ENCODE measurements at regions not wholly inside any gene's neighbourhood (a gene's known extent, or its start where the extent isn't known, plus 50 kb on each side); places are given as distances from the start of the nearest gene placed in this dataset.

DNA sequence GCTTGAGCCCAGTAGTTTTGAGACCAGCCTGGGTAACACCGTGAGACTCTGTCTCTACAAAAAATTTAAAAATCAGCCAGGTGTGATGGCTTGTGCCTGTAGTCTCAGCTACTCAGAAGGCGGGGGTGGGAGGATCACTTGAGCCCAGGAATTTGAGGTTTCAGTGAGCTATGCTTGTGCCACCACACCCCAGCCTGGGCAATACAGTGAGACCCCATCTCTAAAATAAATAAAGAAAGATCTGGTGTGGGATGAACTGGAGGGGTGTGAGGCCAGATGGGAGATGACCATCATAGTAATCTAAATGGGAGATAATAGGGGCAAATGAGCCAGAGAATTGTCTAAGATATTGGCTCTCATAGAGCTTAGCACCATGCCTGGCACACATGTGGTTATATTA lies 60.1 kb upstream of the TRABD2B start:
- FAIRE-seq = no peak
- Histone ChIP-seq H3K36me3 (no peaks in the 10 kb centered on the region), H3K4me3 (no peak overlapping the region), H3K9me3 (no peaks in the 10 kb centered on the region), H3K27ac (no peak overlapping the region), H3K27me3 (no peaks in the 10 kb centered on the region), H3K4me1 (peaks cover 0 to 9% (median 0%) of the 10 kb centered on the region in 3 donors)
- intact Hi-C loops (cut with DNase I) = no loop called here
- ATAC-seq = no peak
- 85 to 90% methylated on average over 2 of the region's 2 CpGs for WGBS, 2 donors
- TF ChIP-seq, protein P1, sequence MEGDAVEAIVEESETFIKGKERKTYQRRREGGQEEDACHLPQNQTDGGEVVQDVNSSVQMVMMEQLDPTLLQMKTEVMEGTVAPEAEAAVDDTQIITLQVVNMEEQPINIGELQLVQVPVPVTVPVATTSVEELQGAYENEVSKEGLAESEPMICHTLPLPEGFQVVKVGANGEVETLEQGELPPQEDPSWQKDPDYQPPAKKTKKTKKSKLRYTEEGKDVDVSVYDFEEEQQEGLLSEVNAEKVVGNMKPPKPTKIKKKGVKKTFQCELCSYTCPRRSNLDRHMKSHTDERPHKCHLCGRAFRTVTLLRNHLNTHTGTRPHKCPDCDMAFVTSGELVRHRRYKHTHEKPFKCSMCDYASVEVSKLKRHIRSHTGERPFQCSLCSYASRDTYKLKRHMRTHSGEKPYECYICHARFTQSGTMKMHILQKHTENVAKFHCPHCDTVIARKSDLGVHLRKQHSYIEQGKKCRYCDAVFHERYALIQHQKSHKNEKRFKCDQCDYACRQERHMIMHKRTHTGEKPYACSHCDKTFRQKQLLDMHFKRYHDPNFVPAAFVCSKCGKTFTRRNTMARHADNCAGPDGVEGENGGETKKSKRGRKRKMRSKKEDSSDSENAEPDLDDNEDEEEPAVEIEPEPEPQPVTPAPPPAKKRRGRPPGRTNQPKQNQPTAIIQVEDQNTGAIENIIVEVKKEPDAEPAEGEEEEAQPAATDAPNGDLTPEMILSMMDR (IDR thresholded peaks at IDR 0.05) = no peak
- DNase-seq = no peak

DNA sequence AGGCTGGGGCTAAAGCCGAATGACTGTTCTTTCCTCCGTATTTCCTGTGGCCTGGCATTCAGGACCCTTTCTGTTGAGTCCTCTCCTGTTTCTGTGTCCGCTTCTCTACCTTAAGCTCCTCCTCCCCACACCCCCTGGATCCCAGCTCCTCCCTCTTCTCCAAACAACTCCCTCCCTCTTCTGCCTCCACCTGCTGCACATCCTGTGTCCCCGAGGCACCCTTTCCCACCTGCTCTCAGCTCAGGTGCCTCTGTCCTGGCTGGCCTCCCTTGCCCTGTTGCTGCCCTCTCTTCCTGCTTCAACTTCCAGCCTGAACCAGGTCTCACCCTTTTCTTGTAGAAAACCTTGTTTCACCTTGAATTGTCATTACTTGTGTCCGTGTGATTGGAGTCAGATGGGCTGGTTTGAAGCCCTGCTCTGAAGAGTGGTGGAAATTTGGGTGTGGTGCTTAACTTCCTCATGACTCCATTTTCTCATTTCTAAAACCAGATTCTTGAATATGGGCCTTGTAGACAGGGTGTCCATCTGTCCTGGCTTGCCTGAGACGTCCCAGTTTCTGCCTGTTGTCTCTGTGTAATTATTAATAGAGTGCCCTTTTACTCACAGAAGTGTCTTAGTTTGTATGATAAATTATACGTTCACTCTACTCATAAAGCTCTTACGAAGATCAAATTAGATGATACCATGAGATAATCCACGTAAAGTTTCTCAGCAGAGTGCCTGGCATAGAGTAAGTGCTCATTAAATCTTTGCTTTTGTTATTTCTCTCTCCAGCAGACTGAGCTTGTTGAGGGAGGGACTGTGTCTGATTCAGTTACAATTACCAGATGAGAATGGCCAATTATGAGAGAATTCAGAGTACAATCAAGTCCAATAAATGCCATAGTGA lies 58.9 kb upstream of the TRABD2B start:
- Histone ChIP-seq H3K27ac (no peak overlapping the region), H3K36me3 (no peaks in the 10 kb centered on the region), H3K27me3 (no peaks in the 10 kb centered on the region), H3K4me1 (peaks cover 0 to 4% (median 0%) of the 10 kb centered on the region in 3 donors), H3K4me3 (no peak overlapping the region), H3K9me3 (no peaks in the 10 kb centered on the region)
- FAIRE-seq (no peak), DNase-seq (no peak), ATAC-seq (peak in 2 of 4 donors; percentile 39 to 43)
- TF ChIP-seq, protein P1 (IDR thresholded peaks at IDR 0.05) = no peak
- intact Hi-C loops (cut with DNase I) = no loop called here
- 34 to 36% methylated on average over 9 of the region's 9 CpGs for WGBS, 2 donors

DNA sequence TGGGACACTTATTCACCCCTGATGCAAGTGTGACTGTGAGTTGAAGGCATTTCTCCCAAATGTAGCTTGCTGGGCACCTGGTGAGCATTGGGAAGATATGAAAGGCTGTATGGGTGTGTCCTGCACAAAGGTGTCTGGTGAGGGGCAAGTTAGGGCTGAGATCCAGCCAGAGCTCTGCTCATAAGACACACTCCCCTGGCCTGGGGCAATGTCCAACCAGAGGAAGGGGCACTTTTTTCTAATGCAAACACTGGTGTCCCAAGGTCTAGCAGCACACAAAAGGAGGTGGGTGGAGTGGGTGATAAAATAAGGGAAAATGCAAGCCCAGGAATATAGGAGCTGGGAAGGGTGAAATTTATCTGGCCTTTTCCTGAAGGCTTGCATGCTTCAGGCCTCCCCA lies 57.0 kb upstream of the TRABD2B start:
- intact Hi-C loops (cut with DNase I) = no loop called here
- Histone ChIP-seq H3K9me3 (no peaks in the 10 kb centered on the region), H3K36me3 (no peaks in the 10 kb centered on the region), H3K4me1 (peaks cover 0 to 7% (median 4%) of the 10 kb centered on the region in 3 donors), H3K4me3 (no peak overlapping the region), H3K27me3 (no peaks in the 10 kb centered on the region), H3K27ac (no peak overlapping the region)
- DNase-seq = no peak
- FAIRE-seq = no peak
- no peak for ATAC-seq
- TF ChIP-seq, protein P1 (IDR thresholded peaks at IDR 0.05) = no peak

DNA sequence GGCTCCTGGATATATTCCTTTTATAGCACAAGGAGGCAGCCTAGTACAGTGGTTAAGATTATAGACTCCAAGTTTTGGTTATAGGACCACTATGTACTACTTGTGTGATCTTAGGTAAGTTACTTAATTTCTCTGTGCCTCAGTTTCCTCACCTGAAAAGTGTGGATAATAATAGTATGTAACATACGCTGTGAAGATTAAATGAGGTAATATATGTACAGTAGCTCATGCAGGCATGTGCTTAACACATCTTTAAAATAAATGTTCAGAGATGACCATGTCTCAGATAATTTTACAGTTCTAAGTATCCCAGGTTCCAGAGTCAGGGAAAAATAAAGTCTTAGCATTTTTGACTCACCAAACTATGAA lies 55.7 kb upstream of the TRABD2B start:
- H3K9me3 ChIP-seq = no peaks in the 10 kb centered on the region
- TF ChIP-seq, protein P1 (IDR thresholded peaks at IDR 0.05) = no peak
- FAIRE-seq = no peak
- 86 to 95% methylated on average over 1 of the region's 1 CpG for WGBS, 2 donors
- intact Hi-C loops (cut with DNase I) = no loop called here
- no peaks in the 10 kb centered on the region for H3K27me3 ChIP-seq
- ATAC-seq = no peak
- no peak overlapping the region for H3K4me3 ChIP-seq
- H3K27ac ChIP-seq = peak overlapping the region in 1 of 4 donors; percentile 18
- DNase-seq = no peak
- H3K36me3 ChIP-seq = no peaks in the 10 kb centered on the region
- peaks cover 0 to 7% (median 4%) of the 10 kb centered on the region in 3 donors for H3K4me1 ChIP-seq

DNA sequence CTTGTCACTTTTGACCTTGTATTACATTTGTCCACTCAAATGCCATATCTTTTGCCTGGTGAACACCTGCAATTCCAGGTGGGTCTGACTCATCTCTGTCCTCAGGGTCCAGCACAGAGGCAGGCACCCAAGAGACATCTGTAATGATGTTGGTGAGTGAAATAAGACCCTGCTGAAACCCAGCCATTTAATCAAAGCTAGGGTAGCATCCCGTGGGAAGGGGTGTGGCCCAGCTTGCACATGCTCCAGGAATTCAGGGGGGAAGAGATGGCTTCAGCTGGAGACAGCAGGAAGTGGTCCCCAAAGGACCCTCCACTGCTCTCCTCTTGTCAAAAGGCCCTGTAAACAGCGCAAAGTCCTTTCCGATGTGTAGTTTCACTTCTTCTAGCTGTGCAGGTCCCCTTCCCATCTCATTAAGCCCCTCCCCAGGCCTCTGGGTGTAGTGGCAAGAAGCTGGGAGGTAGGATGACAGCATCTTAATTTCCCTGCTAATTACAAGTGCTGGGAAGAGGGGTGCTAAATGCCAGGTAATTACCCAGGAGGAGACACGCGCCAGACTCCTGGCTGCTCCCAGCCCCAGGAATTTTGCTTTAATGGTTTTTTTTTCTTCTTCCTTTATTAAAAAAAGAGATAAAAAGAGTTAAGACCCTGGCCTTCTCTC lies 54.4 kb upstream of the TRABD2B start:
- Histone ChIP-seq H3K27ac (no peak overlapping the region), H3K4me1 (peaks cover 0 to 7% (median 4%) of the 10 kb centered on the region in 3 donors), H3K4me3 (no peak overlapping the region), H3K36me3 (no peaks in the 10 kb centered on the region), H3K9me3 (no peaks in the 10 kb centered on the region), H3K27me3 (no peaks in the 10 kb centered on the region)
- WGBS, 2 donors = 75 to 82% methylated on average over 5 of the region's 5 CpGs
- intact Hi-C loops (cut with DNase I) = no loop called here
- no peak for FAIRE-seq
- TF ChIP-seq, protein P1 (IDR thresholded peaks at IDR 0.05) = no peak
- no peak for ATAC-seq
- no peak for DNase-seq

All from pancreas (tissue), 10 donors.